GM21360 (cell line): ENCODE measurements at regions not wholly inside any gene's neighbourhood (a gene's known extent, or its start where the extent isn't known, plus 50 kb on each side); places are given as distances from the start of the nearest gene placed in this dataset.
"Not testable (repeated sequence)": the region's sequence is repeated elsewhere in the genome, so short reads cannot be mapped to it uniquely, and the experiment has no call there.

Source experiments
- ATAC-seq: cut with Tn5 transposase; IDR thresholded peaks from one replicate; pipeline ENCODE4 v1.9.1; 2021; ENCODE audit warnings: mild to moderate bottlenecking, moderate library complexity; ENCODE audit not compliant: unreplicated experiment

DNA sequence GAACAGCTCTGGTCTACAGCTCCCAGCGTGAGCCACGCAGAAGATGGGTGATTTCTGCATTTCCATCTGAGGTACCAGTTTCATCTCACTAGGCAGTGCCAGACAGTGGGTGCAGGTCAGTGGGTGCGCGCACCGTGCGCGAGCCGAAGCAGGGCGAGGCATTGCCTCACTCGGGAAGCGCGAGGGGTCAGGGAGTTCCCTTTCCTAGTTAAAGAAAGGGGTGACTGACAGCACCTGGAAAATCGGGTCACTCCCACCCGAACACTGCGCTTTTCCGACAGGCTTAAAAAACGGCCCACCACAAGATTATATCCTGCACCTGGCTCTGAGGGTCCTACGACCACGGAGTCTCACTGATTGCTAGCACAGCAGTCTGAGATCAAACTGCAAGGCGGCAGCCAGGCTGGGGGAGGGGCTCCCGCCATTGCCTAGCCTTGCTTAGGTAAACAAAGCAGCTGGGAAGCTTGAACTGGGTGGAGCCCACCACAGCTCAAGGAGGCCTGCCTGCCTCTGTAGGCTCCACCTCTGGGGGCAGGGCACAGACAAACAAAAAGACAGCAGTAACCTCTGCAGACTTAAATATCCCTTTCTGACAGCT lies 325.0 kb upstream of the CHST9 start:
- ATAC-seq, result not testable (repeated sequence)

DNA sequence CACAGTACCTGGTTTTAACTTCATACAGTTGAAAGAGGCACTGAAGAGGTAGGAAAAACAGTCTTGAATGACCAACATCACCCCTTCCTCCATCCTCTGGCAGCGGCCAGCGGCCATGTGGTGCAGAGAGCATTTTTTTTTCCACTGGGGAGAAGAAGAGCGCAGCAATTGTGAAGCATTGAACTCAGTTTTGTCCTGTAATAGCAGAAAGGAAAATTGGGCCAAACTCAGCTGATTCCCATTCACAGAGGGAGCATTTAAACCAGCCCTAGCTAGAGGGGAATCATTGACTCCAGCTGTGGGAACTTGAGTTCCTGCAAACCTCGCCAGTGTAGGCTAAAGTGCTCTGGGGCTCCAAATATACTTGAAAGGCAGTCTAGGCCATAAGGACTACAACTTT lies 316.6 kb upstream of the CHST9 start:
- ATAC-seq, result no peak

DNA sequence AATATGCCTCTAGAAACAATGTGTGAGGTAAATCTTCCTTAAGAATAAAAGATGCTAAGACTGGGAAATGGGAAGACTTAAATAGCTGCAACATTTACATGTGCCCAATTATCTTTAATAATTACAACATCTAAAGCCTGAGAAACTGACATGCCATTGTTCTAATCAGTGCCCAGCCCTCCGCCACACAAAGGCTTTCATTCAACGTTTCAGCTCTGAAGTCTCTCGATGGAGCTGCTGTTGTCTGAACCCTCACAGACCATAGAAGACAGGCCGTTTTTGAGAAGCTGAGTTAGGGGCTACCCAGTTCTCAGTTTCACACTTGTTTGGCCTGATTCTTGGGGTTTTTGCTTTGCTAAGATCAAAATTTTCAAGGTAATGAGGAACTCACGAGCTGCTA lies 315.4 kb upstream of the CHST9 start:
- no peak for ATAC-seq

DNA sequence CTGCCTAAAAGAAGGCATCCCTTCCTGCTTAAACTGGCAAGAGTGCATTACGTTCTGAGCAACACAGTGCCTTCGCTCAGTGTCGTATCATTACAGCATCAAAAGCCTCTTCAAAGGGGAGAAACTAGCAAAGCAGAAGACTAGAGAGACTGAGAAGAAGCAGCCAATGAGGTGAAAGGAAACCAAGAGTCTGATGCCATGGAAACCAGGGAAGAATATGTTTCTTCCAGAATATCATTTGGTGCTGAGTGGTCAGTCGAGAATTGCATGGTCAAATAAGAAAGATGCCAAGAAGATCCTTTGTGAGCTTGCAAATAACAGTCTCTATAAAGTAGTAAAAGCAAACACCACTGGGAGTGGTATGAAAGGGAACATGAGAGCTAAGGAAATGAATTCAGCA lies 312.1 kb upstream of the CHST9 start:
- ATAC-seq, result no peak

DNA sequence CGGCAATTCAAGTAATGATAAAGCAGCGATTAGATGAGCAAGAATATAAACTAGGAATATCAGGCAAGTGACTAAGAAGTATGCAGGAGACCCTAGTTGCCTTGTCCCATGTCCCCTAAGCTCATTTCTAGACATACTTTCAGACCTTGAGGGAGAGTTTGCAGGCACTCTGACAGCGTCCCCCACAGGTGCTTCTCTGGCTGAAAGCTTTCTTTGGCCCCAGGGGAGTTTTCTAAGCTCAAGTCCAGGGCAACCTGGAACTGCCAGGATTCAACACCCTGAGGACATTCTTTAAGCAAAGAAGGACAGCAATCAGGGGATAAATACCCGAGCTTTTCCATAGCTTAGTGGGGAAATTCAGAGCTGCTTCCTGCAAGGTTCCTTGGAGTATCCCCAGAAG lies 308.1 kb upstream of the CHST9 start:
- no peak for ATAC-seq

DNA sequence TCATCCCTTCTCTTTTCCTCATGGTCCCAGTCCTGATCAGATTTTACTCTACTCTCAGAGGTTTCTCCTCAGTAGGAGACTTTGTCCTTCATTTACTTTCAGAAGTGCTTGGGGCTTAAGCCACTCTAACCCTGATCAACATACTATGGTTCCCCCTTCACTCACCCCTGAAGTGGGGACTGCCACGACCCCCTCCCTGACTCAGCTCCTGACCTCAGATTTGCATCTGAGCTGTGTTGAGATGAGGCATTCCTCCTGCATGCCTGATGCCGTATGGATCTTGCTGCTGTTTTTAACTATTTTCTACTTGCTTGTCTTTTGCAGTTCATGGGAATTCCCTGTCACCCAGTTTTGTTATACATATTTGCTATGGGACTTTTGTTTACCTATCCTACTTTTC lies 306.7 kb upstream of the CHST9 start:
- ATAC-seq, result no peak

DNA sequence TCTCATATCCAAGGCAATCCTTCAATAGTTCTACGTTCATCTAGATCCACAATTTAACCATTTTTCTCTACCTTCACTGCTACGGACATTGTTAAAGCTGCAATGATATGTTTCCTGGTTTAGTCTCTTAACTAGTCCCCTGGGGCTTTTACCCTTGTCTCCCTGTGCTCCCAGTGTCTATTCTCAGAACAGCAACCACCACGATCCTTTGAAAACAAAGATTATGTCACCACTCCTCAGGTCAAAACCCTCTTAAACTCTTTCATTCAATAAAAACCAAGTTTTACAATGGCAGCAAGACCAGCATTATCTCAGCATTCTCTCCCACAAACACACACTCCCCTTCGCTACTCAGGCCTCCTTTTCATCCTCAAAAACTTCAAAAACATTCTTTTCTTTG lies 298.2 kb upstream of the CHST9 start:
- ATAC-seq, result no peak

DNA sequence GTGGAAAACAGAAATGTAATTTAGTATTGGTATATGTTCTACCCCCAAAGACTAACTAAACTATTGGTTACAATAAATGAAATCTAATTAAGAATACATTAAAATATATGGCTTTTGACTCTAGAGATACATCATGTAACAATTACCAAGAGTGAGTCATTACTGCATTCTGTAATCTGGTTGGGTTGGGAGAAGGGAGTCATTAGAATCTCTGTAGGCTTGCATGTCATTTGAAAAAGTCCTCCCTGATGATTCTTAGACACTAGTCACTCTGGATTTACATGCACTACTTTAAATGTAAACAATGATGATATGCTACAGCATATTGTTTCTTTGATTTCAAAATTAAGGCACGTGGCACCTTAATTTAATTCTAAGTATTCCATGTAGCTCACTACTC lies 293.4 kb upstream of the CHST9 start:
- ATAC-seq, result no peak

DNA sequence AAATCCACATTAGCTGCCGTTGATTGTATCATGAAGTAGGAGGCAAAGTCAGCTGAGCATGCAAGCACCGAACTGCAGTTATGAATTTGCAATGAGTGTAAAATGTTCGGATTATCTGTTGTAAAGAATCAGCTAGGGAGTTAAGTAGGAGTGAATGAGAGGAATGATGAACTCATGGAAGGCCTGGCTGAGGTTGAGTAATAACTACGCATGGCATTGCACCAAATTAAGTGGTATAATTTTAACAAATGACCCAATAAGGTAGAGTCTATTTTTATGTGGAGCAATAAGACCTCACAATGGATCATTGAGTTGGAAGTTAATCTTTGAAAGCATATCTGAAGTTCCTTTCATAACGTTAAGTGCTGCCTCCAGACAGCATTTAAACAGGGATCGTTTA lies 288.2 kb upstream of the CHST9 start:
- no peak for ATAC-seq

DNA sequence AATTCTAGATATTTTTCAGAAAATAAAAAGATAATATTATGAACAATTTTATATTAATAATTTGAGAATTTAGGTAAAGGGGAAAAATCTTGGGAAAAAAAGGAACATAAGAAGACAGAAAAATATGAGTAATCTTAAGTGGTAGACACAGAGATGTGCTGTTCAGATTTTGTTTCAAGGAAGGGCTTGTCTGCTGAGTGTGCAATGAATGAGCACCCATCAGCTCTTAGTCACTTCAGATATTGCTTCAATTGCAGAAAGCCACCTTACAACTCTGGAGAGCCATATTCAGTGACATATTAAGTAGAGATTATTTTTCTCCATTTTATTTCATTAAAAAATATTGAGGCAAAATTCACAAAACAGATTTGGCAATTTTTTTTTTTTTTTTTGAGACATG lies 282.0 kb upstream of the CHST9 start:
- no peak for ATAC-seq

DNA sequence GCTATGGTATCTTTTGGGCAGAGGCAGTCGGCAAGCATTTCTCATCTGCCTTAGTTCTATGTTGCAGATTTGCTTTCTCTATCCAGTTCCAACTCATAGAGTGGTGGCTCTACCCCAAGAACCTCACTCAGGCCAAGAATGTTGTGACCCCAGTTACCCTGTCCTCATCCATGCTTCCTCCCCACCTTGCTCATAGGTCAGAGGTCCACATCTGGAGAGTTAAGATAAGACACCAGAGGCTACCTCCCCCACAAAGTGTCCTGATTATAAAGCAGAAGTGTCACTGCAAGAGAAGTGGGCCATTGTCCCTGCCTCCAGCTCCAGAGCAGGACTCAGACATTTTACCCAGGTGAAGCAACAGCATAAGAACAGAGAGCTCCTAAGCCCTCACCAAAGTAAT lies 276.8 kb upstream of the CHST9 start:
- ATAC-seq, result no peak

DNA sequence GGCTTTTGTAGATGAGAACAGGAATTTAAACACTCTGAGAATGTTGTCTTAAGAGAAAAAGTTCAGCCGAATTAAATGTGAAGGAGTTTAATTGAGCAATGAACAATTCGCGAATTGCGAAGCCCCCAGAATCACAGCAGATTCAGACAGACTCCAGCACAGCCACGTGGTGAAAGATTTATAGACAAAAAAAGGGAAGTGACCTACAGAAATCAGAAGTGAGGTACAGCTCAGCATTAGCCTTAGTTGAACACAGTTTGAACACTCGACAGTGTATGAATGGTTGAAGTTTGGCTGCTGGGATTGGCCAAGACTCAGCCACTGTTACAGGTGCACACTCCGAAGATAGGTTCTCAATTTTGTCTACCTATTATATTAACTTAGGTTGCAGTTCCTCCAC lies 264.0 kb upstream of the CHST9 start:
- ATAC-seq, result no peak

DNA sequence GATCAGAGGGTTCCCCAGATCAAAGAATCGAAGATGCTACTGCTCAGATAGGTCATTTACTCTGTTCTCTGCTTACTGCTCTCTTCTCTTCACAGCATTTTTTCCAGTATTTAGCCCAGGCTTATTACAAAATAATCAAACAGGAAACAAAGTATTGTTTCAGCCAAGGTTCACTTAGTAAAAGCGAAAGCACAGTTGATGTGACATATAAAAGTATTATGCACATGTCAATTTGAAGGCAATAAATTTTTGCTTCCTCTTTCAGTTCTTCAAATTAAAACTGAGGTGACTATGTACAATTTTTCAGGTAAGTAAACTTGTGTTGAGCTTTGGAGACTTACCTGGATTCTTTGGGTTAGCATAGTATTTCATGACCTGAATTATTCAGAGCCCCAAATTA lies 262.8 kb upstream of the CHST9 start:
- ATAC-seq, result no peak

DNA sequence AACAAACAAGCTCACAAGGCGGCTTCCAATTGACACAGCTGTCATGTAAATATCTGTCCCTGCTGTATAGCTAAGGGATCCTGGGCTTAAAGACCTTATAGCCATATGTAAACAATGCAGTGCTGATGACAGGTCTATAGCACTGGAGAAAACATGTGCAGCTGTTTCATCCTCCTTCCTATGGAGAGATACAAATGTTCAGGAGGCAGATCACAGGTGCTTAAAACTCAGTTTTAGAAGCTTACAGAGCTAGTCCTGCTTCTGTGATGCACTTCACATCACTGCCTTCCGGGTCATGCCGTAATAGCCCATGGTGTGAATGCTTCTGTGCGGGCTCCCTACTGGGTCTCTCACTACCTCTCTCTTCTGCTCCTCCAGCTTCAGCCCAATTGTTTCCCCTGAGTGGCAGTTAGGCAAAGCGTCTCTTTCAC lies 262.4 kb upstream of the CHST9 start:
- ATAC-seq, result no peak

DNA sequence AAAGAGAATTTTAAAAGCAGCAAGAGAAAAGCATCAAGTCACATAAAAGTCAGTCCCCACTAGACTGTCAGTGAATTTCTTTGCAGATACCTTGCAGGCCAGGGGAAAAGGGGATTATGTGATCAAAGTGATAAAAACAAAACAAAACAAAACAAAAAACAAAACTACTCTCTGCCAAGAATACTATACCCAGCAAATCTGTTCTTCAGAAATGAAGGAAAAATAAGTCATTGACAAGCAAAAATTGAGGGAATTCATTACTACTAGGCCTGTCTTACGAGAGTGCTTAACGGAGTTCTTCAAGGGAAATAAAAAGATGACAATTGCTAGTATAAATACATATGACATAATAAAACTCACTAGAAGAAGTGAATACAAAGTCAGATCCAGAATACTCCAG lies 245.5 kb upstream of the CHST9 start:
- ATAC-seq, result no peak

DNA sequence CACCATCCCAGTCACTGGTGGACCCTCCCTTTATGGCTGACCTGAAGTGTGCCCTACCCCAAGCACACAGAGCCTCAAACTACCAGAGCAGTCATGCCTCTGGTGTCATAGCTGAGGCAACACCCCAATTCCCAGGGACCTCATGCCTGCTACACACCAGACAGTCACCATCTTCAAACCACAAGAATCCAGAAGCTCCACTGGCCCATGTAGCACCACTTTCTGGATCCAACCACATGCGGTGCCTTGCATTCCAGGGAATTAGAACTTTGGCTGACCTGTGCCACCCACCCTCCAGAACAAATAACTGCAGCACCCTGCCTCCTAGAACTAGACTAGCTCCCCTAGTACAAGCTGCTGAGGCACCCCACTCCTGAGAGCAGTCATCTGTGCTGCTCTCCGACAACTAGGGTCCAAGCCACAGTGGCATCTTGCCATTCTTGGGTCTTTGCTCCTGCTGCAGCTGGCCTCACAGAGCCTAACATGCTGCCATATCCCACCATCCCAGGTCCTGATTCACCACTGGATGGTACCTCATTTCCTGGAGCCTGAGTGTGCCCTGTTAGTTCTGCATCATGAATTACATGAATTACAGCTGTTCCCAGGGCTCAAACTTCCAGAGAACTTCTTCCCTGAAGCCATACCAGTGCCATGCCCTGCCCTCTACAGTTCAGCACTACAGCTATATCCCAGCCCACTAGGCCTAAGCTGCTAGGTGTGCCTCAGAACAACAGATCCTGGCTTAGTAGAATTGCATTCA lies 243.8 kb upstream of the CHST9 start:
- no peak for ATAC-seq

DNA sequence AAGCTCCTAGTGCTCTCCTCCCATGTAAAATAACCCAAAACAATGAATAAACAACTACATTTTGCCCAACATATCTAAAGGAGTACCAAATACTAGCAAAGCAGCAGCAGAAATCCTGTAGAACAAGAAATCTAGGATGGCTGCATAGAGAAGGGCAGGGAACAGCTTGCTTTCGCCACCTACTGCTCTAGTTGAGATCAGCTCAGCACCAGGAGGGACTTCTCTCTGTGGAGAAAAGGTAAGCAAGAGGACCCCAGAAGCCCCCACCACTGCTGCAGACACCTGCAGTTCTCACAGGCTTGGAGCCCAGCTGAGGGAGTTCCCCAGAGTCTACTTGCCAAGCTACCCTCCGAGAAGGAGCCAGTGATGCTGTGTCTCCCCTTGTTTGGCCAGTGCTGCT lies 243.0 kb upstream of the CHST9 start:
- ATAC-seq, result no peak

DNA sequence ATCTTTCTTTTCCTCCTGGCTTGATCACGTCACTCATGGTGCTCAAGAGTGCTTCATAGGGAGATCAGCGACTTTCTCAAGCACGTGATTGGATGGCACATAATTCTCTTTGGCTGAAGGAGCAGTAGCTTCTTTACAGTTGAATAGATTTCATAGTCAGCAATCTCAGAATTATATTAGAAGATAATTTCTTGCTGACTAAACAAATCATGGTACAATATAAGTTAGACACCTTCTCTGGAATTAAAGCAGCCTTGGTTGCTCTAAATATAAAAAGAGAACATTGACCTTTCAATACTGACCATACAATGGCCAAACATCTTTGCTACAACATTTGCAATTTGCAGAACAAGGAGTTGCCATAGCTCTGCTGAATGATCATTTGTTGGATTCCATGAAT lies 238.5 kb upstream of the CHST9 start:
- no peak for ATAC-seq

DNA sequence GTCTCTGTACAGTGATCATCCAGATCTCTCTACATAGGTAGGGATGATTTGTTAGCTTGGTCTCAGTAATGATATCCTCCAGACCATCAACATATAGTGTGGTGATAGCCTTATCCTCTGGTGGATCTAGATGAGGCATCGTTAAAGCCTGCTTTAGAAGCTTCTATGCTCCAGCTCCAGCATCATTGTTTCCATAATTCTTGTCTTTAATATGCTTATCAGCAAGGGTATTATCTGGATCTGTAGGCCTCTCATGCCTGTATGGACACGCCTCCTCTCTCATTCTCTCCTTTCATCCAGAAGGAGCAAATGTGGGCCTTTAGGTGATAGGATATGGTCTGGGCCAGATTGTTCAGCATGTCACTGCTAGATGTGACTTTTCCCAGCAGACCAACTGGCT lies 234.5 kb upstream of the CHST9 start:
- no peak for ATAC-seq

DNA sequence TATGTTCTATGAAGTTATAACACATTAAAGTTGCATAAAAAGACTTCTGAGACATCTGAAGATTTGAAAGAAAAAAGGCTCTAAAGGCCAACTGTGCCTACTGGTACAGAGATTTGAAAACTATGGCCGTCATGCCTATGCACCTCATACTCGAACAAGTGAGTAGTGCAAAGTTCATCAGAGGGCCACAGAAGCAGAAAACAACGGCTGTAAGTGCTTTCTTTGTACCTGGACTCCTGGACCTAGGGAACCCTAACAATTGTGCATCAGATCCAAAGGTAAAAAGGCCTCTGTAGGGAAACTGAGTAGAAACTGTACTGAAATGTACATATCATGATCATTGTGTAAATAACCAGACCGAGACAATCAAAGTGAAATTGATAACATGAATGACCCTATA lies 230.4 kb upstream of the CHST9 start:
- ATAC-seq, result no peak

DNA sequence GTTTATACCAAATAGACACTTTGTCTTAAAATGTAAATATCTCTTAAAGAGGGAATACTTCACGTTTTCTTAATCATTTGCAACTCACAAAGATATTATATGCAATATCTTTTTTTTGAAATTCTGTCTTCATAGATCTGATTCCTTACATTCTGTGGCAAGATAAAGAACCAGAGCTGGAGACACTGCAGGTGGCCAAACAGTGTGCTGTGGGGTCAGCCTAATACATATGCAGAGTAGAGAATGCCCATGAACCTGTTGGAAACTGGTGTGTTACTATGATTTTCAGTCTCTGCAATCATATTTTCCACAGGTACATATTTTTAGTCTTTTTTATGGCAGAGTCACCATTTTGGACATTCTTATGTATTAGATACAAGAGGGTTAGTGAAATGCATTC lies 229.6 kb upstream of the CHST9 start:
- ATAC-seq, result no peak

DNA sequence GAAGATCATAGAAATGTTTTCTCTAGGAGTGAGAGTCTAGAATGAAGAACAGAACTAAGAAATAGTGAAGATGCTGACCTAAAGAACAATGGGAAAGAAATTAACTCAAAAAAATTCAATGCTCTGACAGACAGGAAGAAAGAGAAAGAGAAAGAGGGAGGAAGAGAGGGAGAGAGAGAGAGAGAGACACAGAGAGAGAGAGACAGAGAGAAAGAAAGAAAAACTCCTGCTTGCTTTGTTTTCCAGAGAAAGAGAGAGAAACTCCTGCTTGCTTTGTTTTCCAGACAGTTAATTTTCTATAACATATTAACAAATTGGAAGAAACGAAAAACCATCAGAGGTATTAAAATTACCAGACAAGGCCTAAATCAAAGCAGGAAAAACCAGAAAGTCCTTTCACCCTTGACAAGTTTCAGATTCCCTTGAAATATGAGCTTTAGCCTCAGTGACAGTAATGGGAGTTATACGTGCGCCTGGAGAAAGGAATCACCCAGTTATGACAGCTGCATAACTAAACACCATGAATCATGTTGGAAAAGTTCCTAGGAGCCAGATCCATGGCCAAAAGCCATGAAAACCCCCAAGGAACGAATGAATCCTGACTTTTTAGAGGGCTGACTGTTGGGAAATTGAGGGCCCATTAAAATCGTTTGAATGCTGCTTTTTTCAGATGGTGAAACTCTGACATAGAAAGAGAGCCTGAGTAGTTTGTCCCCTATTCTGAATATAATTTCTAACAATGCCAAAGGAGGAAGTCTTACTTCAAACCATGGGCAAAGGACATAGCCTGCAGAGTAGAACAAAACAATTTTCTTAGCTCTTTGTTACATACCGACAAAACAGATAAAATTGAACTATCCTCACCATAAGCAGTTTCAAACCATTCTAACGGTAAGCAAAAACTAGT lies 228.6 kb upstream of the CHST9 start:
- ATAC-seq, result no peak
